Fibroblast of lung (primary cell): ENCODE measurements at regions not wholly inside any gene's neighbourhood (a gene's known extent, or its start where the extent isn't known, plus 50 kb on each side); places are given as distances from the start of the nearest gene placed in this dataset.
"Not testable (repeated sequence)": the region's sequence is repeated elsewhere in the genome, so short reads cannot be mapped to it uniquely, and the experiment has no call there.

Experiments used
- DNase-seq, 2 donors: peaks; one replicate each; pipeline versions ENCODE4 v3.0.0 to v3.0.0-alpha.2; 2010; ENCODE audit warnings: low read depth in 2 of 2
- H2AFZ ChIP-seq: 2 replicates; pipeline ENCODE4 v1.5.1; 2012; ENCODE audit warnings: low read length, control low read depth, inconsistent platforms
- H3K27ac ChIP-seq: 2 replicates; pipeline ENCODE4 v1.5.1; 2011; ENCODE audit warnings: low read length, control low read depth; ENCODE audit not compliant: insufficient read depth
- H3K27me3 ChIP-seq: 2 replicates; pipeline ENCODE4 v1.5.1; 2011; ENCODE audit warnings: mild to moderate bottlenecking, low read length; ENCODE audit not compliant: control insufficient read depth, insufficient read depth
- H3K36me3 ChIP-seq: 2 replicates; pipeline ENCODE4 v1.5.1; 2011; ENCODE audit warnings: low read length; ENCODE audit not compliant: control insufficient read depth, insufficient read depth
- H3K4me1 ChIP-seq: 2 replicates; pipeline ENCODE4 v1.5.1; 2011; ENCODE audit warnings: low read length; ENCODE audit not compliant: control insufficient read depth, insufficient read depth; ENCODE audit errors: extremely low read depth
- H3K4me2 ChIP-seq: 2 replicates; pipeline ENCODE4 v1.5.1; 2011; ENCODE audit warnings: low read length, control low read depth; ENCODE audit not compliant: insufficient read depth; ENCODE audit errors: extremely low read depth
- H3K4me3 ChIP-seq, 4 experiments: fragments of 200-600 bp in 1 of 4; sonication (generic) in 1 of 4; replicated peaks in 1 of 4; 2 replicates each; pipeline ENCODE4 v1.5.1; 2011 to 2016; ENCODE audit warnings: low read length in 4 of 4, low read depth in 3 of 4, mild to moderate bottlenecking in 3 of 4, control low read depth in 2 of 4, inconsistent platforms in 1 of 4, mixed read lengths in 1 of 4; ENCODE audit not compliant: insufficient read depth in 1 of 4; ENCODE audit errors: control extremely low read depth in 1 of 4
- H3K79me2 ChIP-seq: 2 replicates; pipeline ENCODE4 v1.5.1; 2012; ENCODE audit warnings: mild to moderate bottlenecking, low read length, inconsistent platforms; ENCODE audit not compliant: control insufficient read depth, insufficient read depth
- H3K9ac ChIP-seq: 2 replicates; pipeline ENCODE4 v1.5.1; 2011; ENCODE audit warnings: mild to moderate bottlenecking, low read length, control low read depth; ENCODE audit not compliant: insufficient read depth
- H3K9me3 ChIP-seq: 2 replicates; pipeline ENCODE4 v1.5.1; 2012; ENCODE audit warnings: low read depth, low read length; ENCODE audit not compliant: control insufficient read depth, insufficient read depth
- H4K20me1 ChIP-seq: 2 replicates; pipeline ENCODE4 v1.5.1; 2011; ENCODE audit warnings: low read length; ENCODE audit not compliant: control insufficient read depth, insufficient read depth; ENCODE audit errors: extremely low read depth
- EZH2 ChIP-seq: IDR thresholded peaks from 2 replicates; pipeline ENCODE4 v1.5.1; 2012; ENCODE audit warnings: low read length, control low read depth, mild to moderate bottlenecking; ENCODE audit errors: missing control alignments
- TF ChIP-seq, protein P1 (sequence below), 2 donors: IDR thresholded peaks in 1 of 2; conservative IDR thresholded peaks in 1 of 2; 1 replicate in 1 of 2; 2 replicates in 1 of 2; pipeline ENCODE4 v1.5.1; 2011 to 2012; ENCODE audit warnings: low read length in 2 of 2, control low read depth in 1 of 2, inconsistent platforms in 1 of 2, low read depth in 1 of 2, mild to moderate bottlenecking in 1 of 2

DNA sequence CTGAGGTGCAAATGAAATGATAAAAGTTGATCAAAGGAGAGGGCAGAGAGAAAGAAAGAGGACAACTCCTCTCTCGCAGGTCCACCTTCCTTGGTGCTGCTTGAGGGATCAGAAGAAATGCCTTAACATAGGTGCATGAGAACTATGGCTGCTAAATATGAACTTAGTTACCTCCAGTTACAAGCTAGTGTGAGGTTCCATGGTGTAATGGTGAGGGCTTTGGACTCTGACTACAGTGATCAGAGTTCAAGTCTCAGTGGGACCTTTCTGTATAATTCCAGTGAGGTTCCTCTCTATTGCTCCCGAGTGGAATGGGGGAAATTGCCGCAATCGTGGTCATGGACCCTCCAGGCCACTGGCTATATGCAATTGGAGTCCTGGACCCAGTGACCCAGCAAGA lies 387.3 kb downstream of the FAM72C start:
- Histone ChIP-seq H3K4me3 (no peak overlapping the region), H4K20me1 (no peaks in the 10 kb centered on the region), H3K27ac (no peak overlapping the region), H3K36me3 (no peaks in the 10 kb centered on the region), H3K9ac (no peak overlapping the region), H3K79me2 (no peaks in the 10 kb centered on the region), H3K4me1 (no peaks in the 10 kb centered on the region), H3K27me3 (no peaks in the 10 kb centered on the region), H3K4me2 (no peak overlapping the region), H3K9me3 (no peaks in the 10 kb centered on the region), H2AFZ (no peak overlapping the region)
- TF ChIP-seq EZH2, result no peak
- TF ChIP-seq, protein P1, sequence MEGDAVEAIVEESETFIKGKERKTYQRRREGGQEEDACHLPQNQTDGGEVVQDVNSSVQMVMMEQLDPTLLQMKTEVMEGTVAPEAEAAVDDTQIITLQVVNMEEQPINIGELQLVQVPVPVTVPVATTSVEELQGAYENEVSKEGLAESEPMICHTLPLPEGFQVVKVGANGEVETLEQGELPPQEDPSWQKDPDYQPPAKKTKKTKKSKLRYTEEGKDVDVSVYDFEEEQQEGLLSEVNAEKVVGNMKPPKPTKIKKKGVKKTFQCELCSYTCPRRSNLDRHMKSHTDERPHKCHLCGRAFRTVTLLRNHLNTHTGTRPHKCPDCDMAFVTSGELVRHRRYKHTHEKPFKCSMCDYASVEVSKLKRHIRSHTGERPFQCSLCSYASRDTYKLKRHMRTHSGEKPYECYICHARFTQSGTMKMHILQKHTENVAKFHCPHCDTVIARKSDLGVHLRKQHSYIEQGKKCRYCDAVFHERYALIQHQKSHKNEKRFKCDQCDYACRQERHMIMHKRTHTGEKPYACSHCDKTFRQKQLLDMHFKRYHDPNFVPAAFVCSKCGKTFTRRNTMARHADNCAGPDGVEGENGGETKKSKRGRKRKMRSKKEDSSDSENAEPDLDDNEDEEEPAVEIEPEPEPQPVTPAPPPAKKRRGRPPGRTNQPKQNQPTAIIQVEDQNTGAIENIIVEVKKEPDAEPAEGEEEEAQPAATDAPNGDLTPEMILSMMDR (conservative IDR thresholded peaks at IDR 0.05 in 1 of 2, IDR thresholded peaks at IDR 0.05 in 1 of 2; ENCODE audit: low read depth in 1 of 2, low read length in 2 of 2), result no peak
- DNase-seq, result no peak

DNA sequence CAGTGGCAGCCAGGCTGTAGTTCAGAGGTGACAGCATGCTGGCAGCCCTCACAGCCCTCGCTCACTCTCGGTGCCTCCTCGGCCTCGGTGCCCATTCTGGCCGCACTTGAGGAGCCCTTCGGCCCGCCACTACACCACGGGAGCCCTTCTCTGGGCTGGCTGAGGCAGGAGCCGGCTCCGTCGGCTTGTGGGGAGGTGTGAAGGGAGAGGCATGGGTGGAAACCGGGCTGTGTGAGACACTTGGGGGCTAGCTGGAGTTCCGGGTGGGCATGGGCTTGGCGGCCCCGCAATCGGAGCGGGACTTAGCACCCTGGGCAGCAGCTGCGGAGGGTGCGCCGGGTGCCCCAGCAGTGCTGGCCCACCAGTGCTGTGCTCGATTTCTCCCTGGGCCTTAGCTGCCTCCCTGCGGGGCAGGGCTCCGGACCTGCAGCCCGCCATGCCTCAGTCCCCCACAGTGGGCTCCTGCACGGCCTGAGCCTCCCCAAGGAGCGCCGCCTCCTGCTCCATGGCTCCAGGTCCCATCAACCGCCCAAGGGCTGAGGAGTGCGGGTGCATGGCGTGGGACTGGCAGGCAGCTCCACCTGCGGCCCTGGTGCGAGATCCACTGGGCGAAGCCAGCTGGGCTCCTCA lies 396.8 kb downstream of the FAM72C start:
- Histone ChIP-seq H2AFZ (no peak overlapping the region), H3K36me3 (no peaks in the 10 kb centered on the region), H3K4me1 (no peaks in the 10 kb centered on the region), H4K20me1 (no peaks in the 10 kb centered on the region), H3K9ac (no peak overlapping the region), H3K27me3 (no peaks in the 10 kb centered on the region), H3K4me2 (no peak overlapping the region), H3K4me3 (no peak overlapping the region), H3K9me3 (no peaks in the 10 kb centered on the region), H3K79me2 (no peaks in the 10 kb centered on the region), H3K27ac (no peak overlapping the region)
- no peak for DNase-seq
- TF ChIP-seq EZH2, result no peak
- TF ChIP-seq, protein P1 (conservative IDR thresholded peaks at IDR 0.05 in 1 of 2, IDR thresholded peaks at IDR 0.05 in 1 of 2; ENCODE audit: low read depth in 1 of 2, low read length in 2 of 2), result no peak

DNA sequence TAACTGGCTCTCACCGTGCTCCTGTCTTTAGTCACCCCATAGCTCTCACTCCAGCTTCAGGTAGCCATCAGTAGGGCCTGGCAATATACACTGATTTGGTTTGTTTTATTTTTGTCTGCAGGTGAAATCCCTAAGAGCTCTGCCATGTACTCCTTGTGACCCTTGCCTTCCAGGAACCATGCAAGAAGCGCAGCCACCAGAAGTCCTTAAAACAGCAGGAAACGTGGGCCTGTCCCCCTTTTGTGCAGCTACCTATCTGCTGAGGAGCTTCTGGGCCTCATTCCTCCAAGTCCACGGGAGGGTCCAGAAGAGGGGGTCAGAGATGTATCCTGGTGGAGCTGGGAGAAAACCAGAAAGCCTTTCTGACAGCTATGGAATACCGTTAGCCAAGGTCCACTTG lies 399.1 kb downstream of the FAM72C start:
- not testable (repeated sequence) for H3K4me1 ChIP-seq, H3K4me3 ChIP-seq, H4K20me1 ChIP-seq, H2AFZ ChIP-seq, H3K27ac ChIP-seq, H3K79me2 ChIP-seq, H3K36me3 ChIP-seq, H3K9ac ChIP-seq, H3K9me3 ChIP-seq, H3K4me2 ChIP-seq, H3K27me3 ChIP-seq, DNase-seq

DNA sequence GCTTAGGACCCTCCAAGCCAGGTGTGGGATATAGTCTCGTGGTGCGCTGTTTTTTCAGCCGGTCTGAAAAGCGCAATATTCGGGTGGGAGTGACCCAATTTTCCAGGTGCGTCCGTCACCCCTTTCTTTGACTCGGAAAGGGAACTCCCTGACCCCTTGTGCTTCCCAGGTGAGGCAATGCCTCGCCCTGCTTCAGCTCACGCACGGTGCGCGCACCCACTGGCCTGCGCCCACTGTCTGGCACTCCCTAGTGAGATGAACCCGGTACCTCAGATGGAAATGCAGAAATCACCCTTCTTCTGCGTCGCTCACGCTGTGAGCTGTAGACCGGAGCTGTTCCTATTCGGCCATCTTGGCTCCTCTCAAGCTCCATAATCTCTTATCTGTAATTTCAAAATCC lies 408.0 kb downstream of the FAM72C start:
- H3K27me3 ChIP-seq, H3K36me3 ChIP-seq, DNase-seq, H3K4me1 ChIP-seq, H3K79me2 ChIP-seq, H4K20me1 ChIP-seq, H3K9ac ChIP-seq, H3K27ac ChIP-seq, H2AFZ ChIP-seq, H3K9me3 ChIP-seq, H3K4me3 ChIP-seq, H3K4me2 ChIP-seq: not testable (repeated sequence)
